ENCODE measurements at regions not wholly inside any gene's neighbourhood (a gene's known extent, or its start where the extent isn't known, plus 50 kb on each side); places are given as distances from the start of the nearest gene placed in this dataset.

GRCh38 chr6:1144842-1145767, 166.8 kb upstream of the FOXQ1 start:
- no peak for DNase-seq

GRCh38 chr6:1143655-1144054, 168.2 kb upstream of the FOXQ1 start:
- DNase-seq: no peak

GRCh38 chr6:1139155-1139890, 172.6 kb upstream of the FOXQ1 start:
- DNase-seq: no peak

- DNase-seq: no peak
Measured at GRCh38 chr6:1137849-1138248, 174.0 kb upstream of the FOXQ1 start.

GRCh38 chr6:1136827-1137226, 175.1 kb upstream of the FOXQ1 start:
- no peak for DNase-seq

GRCh38 chr6:1136415-1136774, 175.5 kb upstream of the FOXQ1 start:
- DNase-seq: peak; percentile 30 to 71

- no peak for DNase-seq
Measured at GRCh38 chr6:1135726-1136414, 176.0 kb upstream of the FOXQ1 start.

- no peak for DNase-seq
Measured at GRCh38 chr6:1131285-1132079, 180.4 kb upstream of the FOXQ1 start.

GRCh38 chr6:1130709-1131108, 181.2 kb upstream of the FOXQ1 start:
- no peak for DNase-seq

- no peak for DNase-seq
Measured at GRCh38 chr6:1129131-1129530, 182.8 kb upstream of the FOXQ1 start.

- no peak for DNase-seq
Measured at GRCh38 chr6:1127597-1128288, 184.2 kb upstream of the FOXQ1 start.

GRCh38 chr6:1127129-1127528, 184.8 kb upstream of the FOXQ1 start:
- no peak for DNase-seq

GRCh38 chr6:1126036-1126435, 185.9 kb upstream of the FOXQ1 start:
- no peak for DNase-seq

- DNase-seq: no peak
Measured at GRCh38 chr6:1125297-1125696, 186.6 kb upstream of the FOXQ1 start.

- no peak for DNase-seq
Measured at GRCh38 chr6:1124885-1125284, 187.0 kb upstream of the FOXQ1 start.

- no peak for DNase-seq
Measured at GRCh38 chr6:1123386-1124375, 188.2 kb upstream of the FOXQ1 start.

- no peak for DNase-seq
Measured at GRCh38 chr6:1122083-1122482, 189.8 kb upstream of the FOXQ1 start.

GRCh38 chr6:1118287-1118647, 193.6 kb upstream of the FOXQ1 start:
- no peak for DNase-seq

GRCh38 chr6:1117530-1118286, 194.2 kb upstream of the FOXQ1 start:
- DNase-seq: no peak

- no peak for DNase-seq
Measured at GRCh38 chr6:1116149-1116548, 195.7 kb upstream of the FOXQ1 start.

Measured in cerebellar nuclear complex (tissue), 1 donor.